MG63 (cell line): ENCODE measurements at regions not wholly inside any gene's neighbourhood (a gene's known extent, or its start where the extent isn't known, plus 50 kb on each side); places are given as distances from the start of the nearest gene placed in this dataset.
"Not testable (repeated sequence)": the region's sequence is repeated elsewhere in the genome, so short reads cannot be mapped to it uniquely, and the experiment has no call there.

ENCODE experiments used
- DNase-seq: peaks from one replicate; pipeline ENCODE4 v3.0.0-alpha.2; 2020
- H3K27me3 ChIP-seq: fragments of 250-450 bp; sonication (Bioruptor Pico); 2 replicates; pipeline ENCODE4 v1.5.1; 2020; ENCODE audit warnings: mild to moderate bottlenecking, moderate library complexity
- H3K36me3 ChIP-seq: fragments of 250-450 bp; sonication (Bioruptor Pico); 2 replicates; pipeline ENCODE4 v1.5.1; 2020; ENCODE audit warnings: mild to moderate bottlenecking, moderate library complexity
- H3K4me3 ChIP-seq: fragments of 250-450 bp; sonication (Bioruptor Pico); 2 replicates; pipeline ENCODE4 v1.5.1; 2020; ENCODE audit warnings: mild to moderate bottlenecking, moderate library complexity
- H3K9me3 ChIP-seq: fragments of 250-450 bp; sonication (Bioruptor Pico); 2 replicates; pipeline ENCODE4 v1.5.1; 2020; ENCODE audit warnings: mild to moderate bottlenecking, moderate library complexity

DNA sequence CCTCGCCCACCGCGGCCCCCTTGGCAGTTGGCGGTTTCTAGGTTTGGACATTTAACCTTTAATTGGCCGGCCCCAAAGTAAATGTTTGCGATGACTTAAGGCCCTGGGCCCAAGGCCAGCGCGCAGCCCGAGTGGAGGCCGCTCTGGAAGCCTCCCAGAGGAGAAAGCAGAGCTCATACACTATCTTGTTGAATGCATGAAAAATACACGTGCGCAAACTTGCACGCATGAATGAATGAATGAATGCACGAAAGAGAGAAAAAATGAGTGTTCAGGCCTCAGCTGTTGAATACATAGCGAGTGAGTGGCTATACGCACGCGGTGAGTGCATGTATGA, 279.3 kb upstream of the USP9Y start:
- Histone ChIP-seq H3K36me3 (no peaks in the 10 kb centered on the region), H3K9me3 (no peaks in the 10 kb centered on the region), H3K4me3 (peak overlapping the region; percentile 38), H3K27me3 (no peaks in the 10 kb centered on the region)
- DNase-seq = no peak

DNA sequence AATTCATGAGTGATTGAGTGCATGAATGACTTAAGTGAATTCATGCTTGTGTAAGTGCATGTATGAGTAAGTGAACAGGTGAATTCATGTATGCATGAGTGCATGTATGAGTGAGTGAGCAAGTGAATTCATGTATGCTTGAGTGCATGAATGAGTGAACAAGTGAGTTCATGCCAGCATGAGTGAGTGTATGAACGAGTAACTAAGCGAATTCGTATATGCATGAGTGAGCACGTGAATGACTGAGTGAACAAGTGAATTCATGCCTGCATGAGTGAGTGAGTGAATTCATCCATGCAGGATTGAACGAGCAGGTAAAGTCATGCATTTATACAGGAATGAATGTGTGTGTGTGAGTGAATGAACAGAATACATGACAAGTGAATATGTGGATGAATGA, 278.5 kb upstream of the USP9Y start:
- H3K27me3 ChIP-seq = no peaks in the 10 kb centered on the region
- H3K9me3 ChIP-seq = no peaks in the 10 kb centered on the region
- H3K36me3 ChIP-seq = no peaks in the 10 kb centered on the region
- no peak overlapping the region for H3K4me3 ChIP-seq
- DNase-seq = no peak

DNA sequence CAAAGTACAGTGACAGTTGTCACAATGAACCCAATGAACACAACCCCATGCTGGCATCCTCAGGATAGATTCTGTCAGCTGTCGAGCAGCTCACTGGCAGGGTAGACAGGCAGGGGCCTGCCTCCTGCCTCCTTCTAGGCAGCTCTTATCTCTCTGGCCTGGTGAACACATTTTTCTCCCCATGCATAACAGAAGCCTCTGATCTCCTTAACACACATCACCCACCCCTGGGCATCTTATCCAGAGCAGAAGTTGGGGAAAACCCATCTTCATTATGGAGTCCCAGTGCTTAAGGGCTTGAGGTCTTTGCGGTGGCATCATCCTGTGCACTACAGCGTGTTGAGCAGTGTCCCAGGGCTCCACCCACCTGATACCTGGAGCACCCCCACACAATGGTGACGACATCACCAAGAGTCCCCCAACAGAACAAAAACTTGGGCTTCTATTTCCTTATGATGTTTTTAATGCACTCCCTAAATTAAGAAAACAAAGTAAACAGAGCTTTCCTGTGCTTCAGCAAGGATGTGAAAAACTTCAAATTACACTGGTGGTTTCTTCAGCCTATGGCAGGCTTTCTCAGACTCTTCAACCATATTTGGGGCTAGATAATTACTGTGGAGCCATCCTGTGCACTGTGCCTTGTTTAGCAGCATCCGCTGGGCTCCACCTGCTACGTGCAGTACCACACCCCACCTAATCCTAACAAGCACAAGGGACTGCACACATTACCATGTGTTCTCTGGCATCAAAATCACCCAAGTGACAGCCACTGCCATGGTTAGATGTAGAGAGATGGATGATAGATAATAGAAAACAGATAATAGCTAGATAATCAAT, 277.4 kb upstream of the USP9Y start:
- Histone ChIP-seq H3K36me3 (no peaks in the 10 kb centered on the region), H3K4me3 (no peak overlapping the region), H3K27me3 (no peaks in the 10 kb centered on the region), H3K9me3 (no peaks in the 10 kb centered on the region)
- DNase-seq = no peak

DNA sequence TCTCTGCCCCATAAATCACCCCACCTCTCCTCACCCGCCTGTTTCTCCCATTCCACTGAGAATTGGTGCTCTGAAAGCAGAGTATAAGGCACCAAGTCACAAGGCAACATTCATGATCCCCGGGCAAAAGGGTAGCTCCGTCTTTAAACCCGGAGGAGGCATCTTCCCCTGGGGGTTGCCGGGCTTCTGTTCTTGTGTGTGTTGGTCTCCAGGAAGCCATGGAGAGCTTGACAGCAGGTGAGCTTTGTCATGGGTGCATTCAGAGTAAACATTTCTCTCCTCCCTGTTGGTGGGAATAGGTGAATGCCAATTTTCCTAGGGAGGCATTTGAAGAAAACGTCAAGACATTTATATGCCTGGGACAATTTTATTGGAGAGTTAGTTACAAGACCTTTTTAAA, 275.5 kb upstream of the USP9Y start:
- H3K36me3 ChIP-seq = no peaks in the 10 kb centered on the region
- H3K27me3 ChIP-seq = no peaks in the 10 kb centered on the region
- DNase-seq = no peak
- H3K4me3 ChIP-seq = no peak overlapping the region
- H3K9me3 ChIP-seq = no peaks in the 10 kb centered on the region

DNA sequence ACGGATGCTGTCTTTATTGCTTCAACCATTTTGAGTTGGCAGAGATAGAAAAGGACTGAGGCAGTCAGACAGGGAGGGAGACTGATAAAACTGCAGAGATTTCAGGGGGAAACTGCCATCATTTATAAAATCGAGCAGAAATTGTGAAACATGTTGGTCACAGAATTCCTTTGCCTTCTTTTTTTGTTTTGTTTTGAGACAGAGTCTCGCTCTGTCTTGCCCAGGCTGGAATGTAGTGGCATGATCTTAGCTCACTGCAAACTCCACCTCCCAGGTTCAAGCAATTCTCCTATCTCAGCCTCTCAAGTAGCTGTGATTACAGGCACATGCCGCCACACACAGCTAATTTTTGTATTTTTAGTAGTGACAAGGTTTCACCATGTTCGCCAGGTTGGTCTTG, 273.7 kb upstream of the USP9Y start:
- Histone ChIP-seq H3K9me3 (no peaks in the 10 kb centered on the region), H3K27me3 (no peaks in the 10 kb centered on the region), H3K36me3 (no peaks in the 10 kb centered on the region), H3K4me3 (no peak overlapping the region)
- no peak for DNase-seq

DNA sequence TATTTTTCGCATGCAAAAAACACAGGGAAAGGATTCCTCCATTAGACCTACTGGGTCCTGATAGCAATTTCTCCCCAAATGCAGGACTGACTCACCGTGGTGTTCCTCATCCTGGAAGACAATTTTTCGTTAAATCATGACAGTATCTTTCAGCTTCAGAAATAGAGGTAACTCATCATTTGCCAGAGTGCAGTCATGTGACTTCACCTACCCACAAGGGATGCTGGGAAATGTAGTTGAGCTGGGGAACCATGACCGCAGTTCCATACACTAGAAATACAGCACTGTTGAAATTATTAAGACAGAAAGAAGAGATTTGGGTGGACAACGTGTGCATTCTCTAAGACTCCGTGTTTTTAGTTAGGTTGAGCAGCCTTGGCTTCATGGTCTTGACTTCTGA, 269.5 kb upstream of the USP9Y start:
- H3K36me3 ChIP-seq = no peaks in the 10 kb centered on the region
- no peak for DNase-seq
- H3K4me3 ChIP-seq = no peak overlapping the region
- no peaks in the 10 kb centered on the region for H3K27me3 ChIP-seq
- no peaks in the 10 kb centered on the region for H3K9me3 ChIP-seq

DNA sequence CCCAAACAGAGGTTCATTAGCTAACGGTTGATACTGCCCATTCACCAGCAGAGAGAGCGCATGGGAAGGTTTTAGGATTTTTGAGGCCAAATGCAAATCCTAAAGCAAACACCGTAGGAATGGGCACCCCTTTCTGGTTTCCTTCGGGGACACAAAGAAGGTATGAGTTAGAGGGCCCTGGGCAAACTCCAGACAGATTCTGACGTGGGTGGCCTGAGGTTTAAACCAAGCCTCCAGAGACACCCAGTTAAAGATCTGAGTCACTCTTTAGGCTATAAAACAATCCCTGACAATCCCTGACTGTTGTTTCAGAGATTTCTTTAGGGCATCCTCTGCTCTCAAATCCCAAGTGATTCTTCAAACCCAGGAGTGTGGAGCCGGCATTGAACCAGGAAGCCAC, 262.2 kb upstream of the USP9Y start:
- not testable (repeated sequence) for DNase-seq, H3K36me3 ChIP-seq, H3K9me3 ChIP-seq, H3K4me3 ChIP-seq, H3K27me3 ChIP-seq

DNA sequence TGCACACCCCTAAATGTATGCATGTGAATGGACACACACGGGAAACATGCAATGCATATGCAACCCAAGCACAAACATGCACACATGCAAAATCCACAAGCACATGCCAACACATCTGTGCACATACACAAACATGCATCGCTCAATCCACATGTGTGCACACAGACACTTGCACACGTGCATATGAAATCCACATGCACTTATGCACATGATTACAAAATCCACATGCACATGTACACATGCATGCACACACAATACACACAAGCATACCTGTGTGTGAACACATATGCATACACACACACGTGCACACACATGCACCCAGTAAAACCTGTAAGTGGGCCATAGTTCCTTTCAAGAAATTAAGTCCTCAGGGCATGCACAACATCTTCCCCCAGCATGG, 256.8 kb upstream of the USP9Y start:
- no peak overlapping the region for H3K4me3 ChIP-seq
- H3K27me3 ChIP-seq = no peaks in the 10 kb centered on the region
- no peaks in the 10 kb centered on the region for H3K36me3 ChIP-seq
- no peak for DNase-seq
- no peaks in the 10 kb centered on the region for H3K9me3 ChIP-seq

DNA sequence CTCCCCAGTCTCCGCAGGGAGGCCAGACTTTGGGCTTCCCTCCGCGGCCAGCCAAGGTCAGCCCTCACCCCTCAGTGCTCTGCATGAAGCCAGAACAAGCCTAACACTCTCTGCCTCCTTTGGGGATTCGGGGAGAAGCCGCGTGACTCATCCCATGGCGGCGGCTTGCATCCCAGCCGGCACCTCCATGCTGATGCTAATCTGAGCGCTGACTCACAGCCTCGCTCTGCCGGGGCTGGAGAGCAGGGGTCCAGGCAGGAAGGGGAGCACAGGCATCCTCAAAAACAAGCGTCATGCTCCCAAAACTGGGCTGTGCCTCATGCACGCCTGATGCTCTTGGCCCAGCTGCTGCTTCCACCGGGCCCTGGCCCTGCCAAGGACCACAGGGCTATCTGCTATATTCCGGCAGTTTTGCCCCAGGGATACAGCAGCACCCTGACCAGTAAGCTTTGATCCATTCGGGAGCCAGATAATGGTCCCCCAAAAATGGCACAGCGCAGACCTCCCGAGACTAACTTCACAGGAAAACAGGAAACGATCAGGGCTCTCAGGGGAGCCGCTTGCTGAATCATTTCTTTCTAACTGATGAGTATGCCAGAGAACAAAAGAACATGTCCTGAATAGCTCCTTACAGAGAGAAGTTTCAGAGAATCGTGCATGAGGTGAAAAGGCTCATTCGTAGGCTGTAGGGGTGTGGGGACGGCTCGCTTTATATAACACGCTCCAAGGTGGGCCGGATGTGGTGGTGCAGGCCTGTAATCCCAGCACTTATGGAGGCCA, 254.4 kb upstream of the USP9Y start:
- not testable (repeated sequence) for H3K4me3 ChIP-seq, H3K36me3 ChIP-seq, H3K27me3 ChIP-seq, H3K9me3 ChIP-seq
- peak; percentile 85 for DNase-seq

DNA sequence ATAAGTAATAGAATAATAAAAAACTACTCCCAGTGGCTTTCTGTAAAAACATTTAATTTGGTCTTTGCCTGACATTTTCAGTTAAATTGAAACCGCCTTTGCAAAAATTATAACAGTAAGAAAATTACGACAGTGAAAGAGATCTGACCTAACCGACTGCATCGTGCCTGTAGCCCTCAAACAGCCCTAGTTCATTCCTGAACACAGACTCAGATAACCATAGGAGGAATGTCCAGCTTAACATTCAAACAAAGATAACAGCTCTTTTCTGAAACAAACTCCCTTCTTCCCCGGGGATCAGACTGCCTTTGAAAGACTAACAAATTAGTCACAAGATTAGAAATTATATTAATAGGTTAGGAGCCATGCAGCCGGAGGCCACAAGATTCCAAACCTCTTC, 252.5 kb upstream of the USP9Y start:
- H3K36me3 ChIP-seq, DNase-seq, H3K27me3 ChIP-seq, H3K4me3 ChIP-seq, H3K9me3 ChIP-seq: not testable (repeated sequence)

DNA sequence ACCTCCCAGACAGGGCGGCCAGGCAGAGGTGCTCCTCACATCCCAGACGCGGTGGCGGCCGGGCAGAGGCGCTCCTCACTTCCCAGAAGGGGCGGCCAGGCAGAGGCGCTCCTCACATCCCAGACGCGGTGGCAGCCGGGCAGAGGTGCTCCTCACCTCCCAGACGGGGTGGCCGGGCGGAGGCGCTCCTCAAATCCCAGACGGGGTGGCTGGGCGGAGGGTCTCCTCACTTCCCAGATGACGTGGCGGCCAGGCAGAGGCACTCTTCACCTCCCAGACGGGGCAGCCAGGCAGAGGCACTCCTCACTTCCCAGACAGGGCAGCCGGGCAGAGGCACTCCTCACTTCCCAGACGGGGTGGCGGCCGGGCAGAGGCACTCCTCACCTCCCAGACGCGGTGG, 247.7 kb upstream of the USP9Y start:
- not testable (repeated sequence) for DNase-seq, H3K4me3 ChIP-seq, H3K9me3 ChIP-seq, H3K27me3 ChIP-seq, H3K36me3 ChIP-seq

DNA sequence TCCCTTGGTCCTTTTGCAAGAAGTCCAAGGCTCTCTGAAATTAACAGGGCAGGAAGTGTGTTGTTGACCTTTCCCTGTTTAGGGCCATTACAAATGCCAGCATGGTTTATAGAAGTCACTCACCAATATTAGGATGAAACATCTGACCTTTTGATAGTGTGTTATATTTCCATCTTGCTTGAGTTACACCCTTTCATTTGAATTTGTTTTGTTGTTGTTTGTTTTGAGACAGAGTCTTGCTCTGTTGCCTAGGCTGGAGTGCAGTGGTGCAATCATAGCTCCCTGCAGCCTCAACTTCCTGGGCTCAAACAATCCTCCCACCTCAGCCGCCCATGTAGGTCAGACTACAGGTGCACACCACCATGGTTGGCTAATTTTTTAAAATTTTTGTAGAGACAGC, 241.1 kb upstream of the USP9Y start:
- DNase-seq = no peak
- Histone ChIP-seq H3K4me3 (no peak overlapping the region), H3K36me3 (no peaks in the 10 kb centered on the region), H3K9me3 (no peaks in the 10 kb centered on the region), H3K27me3 (no peaks in the 10 kb centered on the region)

DNA sequence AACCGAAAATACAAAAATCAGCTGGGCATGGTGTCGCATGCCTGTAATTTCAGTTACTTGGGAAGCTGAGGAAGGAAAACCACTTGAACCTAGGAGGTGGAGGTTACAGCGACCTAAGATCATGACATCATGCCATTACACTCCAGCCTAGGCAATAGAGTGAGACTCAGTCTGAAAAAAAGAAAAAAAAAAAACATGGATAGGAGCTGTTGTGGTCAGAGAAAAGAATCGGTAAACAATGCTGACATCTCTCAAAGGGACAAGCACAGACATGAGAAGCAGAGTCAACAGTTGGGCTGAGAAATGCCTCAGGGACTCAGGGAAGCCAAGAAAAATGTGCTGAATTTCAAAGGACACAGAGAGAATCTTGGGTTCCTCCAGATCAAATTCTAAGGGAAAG, 236.9 kb upstream of the USP9Y start:
- H3K27me3 ChIP-seq = no peaks in the 10 kb centered on the region
- H3K36me3 ChIP-seq = no peaks in the 10 kb centered on the region
- no peaks in the 10 kb centered on the region for H3K9me3 ChIP-seq
- H3K4me3 ChIP-seq = no peak overlapping the region
- DNase-seq = no peak

DNA sequence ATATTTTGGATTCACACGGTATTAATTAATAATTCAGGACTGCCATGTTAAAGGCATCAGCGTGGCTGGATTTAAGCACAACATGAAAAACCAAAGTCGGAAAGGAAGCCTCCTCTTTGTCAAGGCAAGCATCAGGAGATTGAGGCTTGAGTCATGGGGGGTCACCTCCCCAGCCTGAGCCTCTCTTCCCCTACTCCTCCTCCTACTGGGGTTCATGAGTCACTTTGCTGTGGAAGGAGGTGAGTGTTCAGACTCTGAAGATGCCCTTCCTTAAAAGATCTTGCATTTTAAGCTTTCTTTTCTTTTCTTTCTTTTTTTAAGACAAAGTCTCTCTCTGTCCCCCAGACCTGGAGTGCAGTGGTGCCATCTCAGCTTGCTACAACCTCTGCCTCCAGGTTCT, 235.3 kb upstream of the USP9Y start:
- no peaks in the 10 kb centered on the region for H3K36me3 ChIP-seq
- no peaks in the 10 kb centered on the region for H3K27me3 ChIP-seq
- no peaks in the 10 kb centered on the region for H3K9me3 ChIP-seq
- DNase-seq = no peak
- no peak overlapping the region for H3K4me3 ChIP-seq

DNA sequence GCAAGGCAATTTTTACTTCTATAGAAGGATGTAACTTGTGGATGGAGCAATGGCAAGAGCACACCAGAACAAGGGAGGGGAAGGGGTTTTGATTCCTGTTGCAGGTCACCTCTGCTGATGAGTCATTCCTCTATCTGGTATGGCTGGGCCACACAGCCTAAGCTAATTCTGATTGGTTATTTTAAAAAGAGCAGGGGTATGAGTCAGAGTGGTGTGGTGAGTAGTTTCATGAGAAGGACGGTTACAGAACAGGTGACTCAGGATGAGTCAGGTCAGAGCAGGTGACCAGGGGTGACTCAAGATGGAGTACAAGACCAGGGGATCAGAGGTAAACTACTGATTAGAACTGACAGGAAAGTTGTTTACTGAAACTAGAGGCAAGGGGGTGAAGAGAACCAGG, 231.9 kb upstream of the USP9Y start:
- H3K36me3 ChIP-seq = no peaks in the 10 kb centered on the region
- DNase-seq = peak; percentile 12

DNA sequence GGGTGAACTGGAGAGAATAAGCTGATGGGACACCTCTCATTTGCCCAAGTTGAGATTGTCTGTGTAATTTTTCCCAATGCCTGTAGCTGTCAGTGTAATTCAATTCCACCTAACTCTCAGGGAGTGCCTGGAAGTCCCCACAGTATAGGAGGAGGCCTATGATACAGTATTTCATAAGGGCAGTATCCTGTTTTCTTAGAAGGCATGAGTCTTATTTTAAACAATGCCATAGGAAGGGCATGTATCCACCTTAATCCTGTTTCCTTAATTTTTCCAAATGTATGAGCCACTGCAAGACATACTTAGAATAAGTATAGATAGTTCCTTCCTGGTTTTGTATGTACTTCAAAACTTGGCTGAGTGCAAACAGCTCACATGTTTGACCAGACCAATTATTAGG, 226.6 kb upstream of the USP9Y start:
- no peaks in the 10 kb centered on the region for H3K27me3 ChIP-seq
- no peaks in the 10 kb centered on the region for H3K9me3 ChIP-seq
- DNase-seq = no peak
- H3K36me3 ChIP-seq = no peaks in the 10 kb centered on the region
- H3K4me3 ChIP-seq = no peak overlapping the region

More for the DNA sequence above, 231.9 kb upstream of the USP9Y start:
- no peaks in the 10 kb centered on the region for H3K9me3 ChIP-seq
- no peak overlapping the region for H3K4me3 ChIP-seq
- H3K27me3 ChIP-seq = no peaks in the 10 kb centered on the region

DNA sequence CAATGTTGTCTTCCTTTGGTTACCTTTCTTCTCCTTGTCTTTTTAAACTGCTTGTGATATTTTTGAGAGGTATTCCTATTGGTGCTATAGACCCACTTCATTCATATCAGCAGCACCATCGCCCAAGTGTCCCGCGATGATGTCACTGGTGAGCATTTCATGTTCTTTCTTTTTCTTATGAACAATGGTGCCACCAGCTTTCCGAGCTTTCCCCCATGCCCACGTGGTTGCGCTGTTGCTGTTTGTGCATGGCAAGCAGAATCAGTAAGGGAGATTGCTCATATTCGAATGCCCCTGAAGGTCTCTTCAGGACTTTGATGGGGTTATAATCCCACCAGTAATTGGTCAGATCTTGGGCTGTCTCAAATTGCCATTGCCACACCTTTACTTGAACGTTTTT, 221.6 kb upstream of the USP9Y start:
- DNase-seq = no peak
- H3K27me3 ChIP-seq = no peaks in the 10 kb centered on the region
- H3K36me3 ChIP-seq = no peaks in the 10 kb centered on the region
- no peaks in the 10 kb centered on the region for H3K9me3 ChIP-seq
- H3K4me3 ChIP-seq = no peak overlapping the region

DNA sequence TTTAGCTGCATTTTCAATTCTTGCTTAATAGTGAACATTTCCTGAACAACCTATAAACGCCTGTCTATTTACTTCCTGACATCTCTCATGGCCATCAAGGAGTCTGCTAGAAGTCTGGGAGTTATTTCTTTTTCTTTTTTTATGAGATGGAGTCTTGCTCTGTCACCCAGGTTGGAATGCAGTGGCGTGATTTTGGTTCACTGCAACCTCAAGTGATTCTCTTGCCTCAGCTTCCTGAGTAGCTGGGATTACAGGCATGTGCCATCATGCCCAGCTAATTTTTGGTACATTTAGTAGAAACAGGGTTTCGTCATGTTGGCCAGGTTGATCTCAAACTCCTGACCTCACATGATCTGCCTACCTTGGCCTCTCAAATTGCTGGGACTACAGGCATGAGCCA, 217.6 kb upstream of the USP9Y start:
- Histone ChIP-seq H3K36me3 (no peaks in the 10 kb centered on the region), H3K4me3 (no peak overlapping the region), H3K27me3 (no peaks in the 10 kb centered on the region), H3K9me3 (no peaks in the 10 kb centered on the region)
- no peak for DNase-seq
